Epithelial cell of prostate (primary cell): ENCODE measurements at regions not wholly inside any gene's neighbourhood (a gene's known extent, or its start where the extent isn't known, plus 50 kb on each side); places are given as distances from the start of the nearest gene placed in this dataset.

ENCODE experiments used
- DNase-seq: peaks from one replicate; pipeline ENCODE4 v3.0.0-alpha.2; 2011; ENCODE audit warnings: low read depth, low spot score
- H3K27ac ChIP-seq: fragments of 450-650 bp; 2 replicates; pipeline ENCODE4 v1.5.1; 2017; ENCODE audit warnings: mild to moderate bottlenecking

- H3K27ac ChIP-seq: no peak overlapping the region
- no peak for DNase-seq
Observed at GRCh38 chr2:8584174-8585066, 97.4 kb upstream of the ID2 start.

GRCh38 chr2:8586457-8587051 lies 95.3 kb upstream of the ID2 start:
- no peak overlapping the region for H3K27ac ChIP-seq
- DNase-seq: no peak

GRCh38 chr2:8587251-8587791 lies 94.5 kb upstream of the ID2 start:
- DNase-seq: no peak
- H3K27ac ChIP-seq: no peak overlapping the region

- no peak overlapping the region for H3K27ac ChIP-seq
- no peak for DNase-seq
Observed at GRCh38 chr2:8587920-8588830, 93.7 kb upstream of the ID2 start.

- H3K27ac ChIP-seq: no peak overlapping the region
- DNase-seq: no peak
Observed at GRCh38 chr2:8588831-8589191, 93.0 kb upstream of the ID2 start.

- DNase-seq: no peak
- no peak overlapping the region for H3K27ac ChIP-seq
Observed at GRCh38 chr2:8589721-8590120, 92.1 kb upstream of the ID2 start.

- no peak overlapping the region for H3K27ac ChIP-seq
- no peak for DNase-seq
Observed at GRCh38 chr2:8590938-8591337, 90.9 kb upstream of the ID2 start.

- H3K27ac ChIP-seq: no peak overlapping the region
Observed at GRCh38 chr2:8592736-8593135, 89.1 kb upstream of the ID2 start.

GRCh38 chr2:8593243-8593642 lies 88.6 kb upstream of the ID2 start:
- DNase-seq: no peak
- no peak overlapping the region for H3K27ac ChIP-seq

More at GRCh38 chr2:8592736-8593135, 89.1 kb upstream of the ID2 start:
- no peak for DNase-seq

GRCh38 chr2:8594731-8595427 lies 87.0 kb upstream of the ID2 start:
- DNase-seq: no peak
- H3K27ac ChIP-seq: no peak overlapping the region

GRCh38 chr2:8595428-8595805 lies 86.4 kb upstream of the ID2 start:
- H3K27ac ChIP-seq: no peak overlapping the region
- DNase-seq: no peak

GRCh38 chr2:8595811-8596600 lies 85.8 kb upstream of the ID2 start:
- no peak for DNase-seq
- no peak overlapping the region for H3K27ac ChIP-seq

GRCh38 chr2:8597094-8597493 lies 84.8 kb upstream of the ID2 start:
- no peak overlapping the region for H3K27ac ChIP-seq
- no peak for DNase-seq

- H3K27ac ChIP-seq: no peak overlapping the region
- DNase-seq: no peak
Observed at GRCh38 chr2:8597559-8598225, 84.2 kb upstream of the ID2 start.

GRCh38 chr2:8598295-8599165 lies 83.3 kb upstream of the ID2 start:
- DNase-seq: peak; percentile 82
- no peak overlapping the region for H3K27ac ChIP-seq

- no peak for DNase-seq
- no peak overlapping the region for H3K27ac ChIP-seq
Observed at GRCh38 chr2:8599421-8600242, 82.2 kb upstream of the ID2 start.

- H3K27ac ChIP-seq: no peak overlapping the region
- no peak for DNase-seq
Observed at GRCh38 chr2:8600456-8600855, 81.4 kb upstream of the ID2 start.
